ENCODE measurements at regions not wholly inside any gene's neighbourhood (a gene's known extent, or its start where the extent isn't known, plus 50 kb on each side); places are given as distances from the start of the nearest gene placed in this dataset.

- DNase-seq: no peak
Measured at GRCh38 chr18:10182009-10182624, 268.3 kb downstream of the VAPA start.

- no peak for DNase-seq
Measured at GRCh38 chr18:10184776-10185175, 269.7 kb upstream of the APCDD1 start.

GRCh38 chr18:10188971-10189810 lies 265.2 kb upstream of the APCDD1 start:
- peak; percentile 27 for DNase-seq

GRCh38 chr18:10190564-10190963 lies 263.9 kb upstream of the APCDD1 start:
- DNase-seq: no peak

- no peak for DNase-seq
Measured at GRCh38 chr18:10193444-10193843, 261.0 kb upstream of the APCDD1 start.

GRCh38 chr18:10194592-10194991 lies 259.8 kb upstream of the APCDD1 start:
- no peak for DNase-seq

- DNase-seq: no peak
Measured at GRCh38 chr18:10195529-10195928, 258.9 kb upstream of the APCDD1 start.

- no peak for DNase-seq
Measured at GRCh38 chr18:10197097-10197496, 257.3 kb upstream of the APCDD1 start.

GRCh38 chr18:10201226-10201625 lies 253.2 kb upstream of the APCDD1 start:
- DNase-seq: no peak

GRCh38 chr18:10201659-10202058 lies 252.8 kb upstream of the APCDD1 start:
- no peak for DNase-seq

GRCh38 chr18:10202845-10203321 lies 251.6 kb upstream of the APCDD1 start:
- no peak for DNase-seq

- DNase-seq: no peak
Measured at GRCh38 chr18:10205151-10205550, 249.3 kb upstream of the APCDD1 start.

GRCh38 chr18:10207682-10208345 lies 246.6 kb upstream of the APCDD1 start:
- no peak for DNase-seq

GRCh38 chr18:10209302-10209701 lies 245.1 kb upstream of the APCDD1 start:
- no peak for DNase-seq

GRCh38 chr18:10210057-10210633 lies 244.3 kb upstream of the APCDD1 start:
- DNase-seq: no peak

- peak; percentile 12 for DNase-seq
Measured at GRCh38 chr18:10213526-10213925, 240.9 kb upstream of the APCDD1 start.

- no peak for DNase-seq
Measured at GRCh38 chr18:10215446-10215845, 239.0 kb upstream of the APCDD1 start.

GRCh38 chr18:10216791-10217190 lies 237.6 kb upstream of the APCDD1 start:
- no peak for DNase-seq

- DNase-seq: no peak
Measured at GRCh38 chr18:10217211-10217610, 237.2 kb upstream of the APCDD1 start.

GRCh38 chr18:10225300-10225699 lies 229.1 kb upstream of the APCDD1 start:
- no peak for DNase-seq

GRCh38 chr18:10226971-10227370 lies 227.5 kb upstream of the APCDD1 start:
- no peak for DNase-seq

GRCh38 chr18:10228326-10228725 lies 226.1 kb upstream of the APCDD1 start:
- DNase-seq: peak; percentile 11

GRCh38 chr18:10229458-10229857 lies 225.0 kb upstream of the APCDD1 start:
- no peak for DNase-seq

Measured in NCI-H1092 treated with DMSO at 0.1 percent for 48 hours (cell line).